H1 (cell line): ENCODE measurements at regions not wholly inside any gene's neighbourhood (a gene's known extent, or its start where the extent isn't known, plus 50 kb on each side); places are given as distances from the start of the nearest gene placed in this dataset.

Experiments
- CTCF ChIA-PET: fragments of 300-600 bp; sonication (Branson Sonifier 250); formaldehyde crosslinking; loops from one replicate; lab custom pipeline; 2021; ENCODE audit not compliant: partially characterized antibody; lab: Charles Lee
- POLR2A ChIA-PET: fragments of 300-600 bp; sonication (Branson Sonifier 250); formaldehyde crosslinking; loops from one replicate; lab custom pipeline; 2021; ENCODE audit warnings: inconsistent platforms; ENCODE audit not compliant: partially characterized antibody; lab: Charles Lee
- DNase-seq, 2 experiments: peaks; one replicate each; pipeline versions ENCODE4 v3.0.0 to v3.0.0-alpha.2; 2010 to 2022; ENCODE audit warnings: low spot score in 2 of 2, low read depth in 1 of 2, mixed read lengths in 1 of 2
- FAIRE-seq: peaks from 2 replicates; lab custom pipeline; 2011; peaks lifted over from hg19 to GRCh38; lab: Jason Lieb, UNC
- H2AFZ ChIP-seq: 2 replicates; pipeline ENCODE4 v1.8.1; 2012; ENCODE audit warnings: low read length, inconsistent platforms
- H2AK5ac ChIP-seq: 2 replicates; pipeline ENCODE4 v1.6.1; 2013; ENCODE audit warnings: low read depth, low read length
- H2BK120ac ChIP-seq: replicated peaks from 2 replicates; pipeline ENCODE3; 2013; ENCODE audit warnings: low read depth, low read length, inconsistent platforms
- H2BK12ac ChIP-seq: 2 replicates; pipeline ENCODE4 v1.6.1; 2013; ENCODE audit warnings: low read depth, low read length
- H2BK15ac ChIP-seq: 2 replicates; pipeline ENCODE4 v1.6.1; 2013; ENCODE audit warnings: low read length
- H2BK20ac ChIP-seq: 2 replicates; pipeline ENCODE4 v1.6.1; 2013; ENCODE audit warnings: low read length
- H2BK5ac ChIP-seq: 2 replicates; pipeline ENCODE4 v1.6.1; 2013; ENCODE audit warnings: low read depth, low read length
- H3K14ac ChIP-seq: 2 replicates; pipeline ENCODE4 v1.6.1; 2013; ENCODE audit warnings: inconsistent platforms; ENCODE audit not compliant: insufficient read length
- H3K18ac ChIP-seq: 2 replicates; pipeline ENCODE4 v1.6.1; 2013; ENCODE audit warnings: low read length; ENCODE audit errors: extremely low read depth
- H3K23ac ChIP-seq: 2 replicates; pipeline ENCODE4 v1.6.1; 2013; ENCODE audit warnings: inconsistent platforms; ENCODE audit not compliant: insufficient read length
- H3K23me2 ChIP-seq: 2 replicates; pipeline ENCODE4 v1.6.1; 2013; ENCODE audit warnings: low read depth, low read length
- H3K27ac ChIP-seq: 2 replicates; pipeline ENCODE4 v1.6.1; 2011; ENCODE audit warnings: low read depth, low read length, inconsistent platforms
- H3K27me3 ChIP-seq, 4 experiments: replicated peaks in 1 of 4; 1 replicate in 1 of 4; 2 replicates in 3 of 4; pipeline versions ENCODE4 v1.6.1 to v1.8.1; 2011 to 2013; ENCODE audit warnings: low read length in 3 of 4, mild to moderate bottlenecking in 3 of 4, inconsistent platforms in 2 of 4, mixed read lengths in 2 of 4, moderate library complexity in 1 of 4; ENCODE audit not compliant: control insufficient read depth in 3 of 4, insufficient read depth in 3 of 4; ENCODE audit errors: extremely low read depth in 1 of 4
- H3K36me3 ChIP-seq, 4 experiments: 2 replicates each; pipeline versions ENCODE4 v1.6.1 to v1.8.1; 2011 to 2013; ENCODE audit warnings: mild to moderate bottlenecking in 4 of 4, low read length in 3 of 4, moderate library complexity in 2 of 4, control low read depth in 1 of 4, inconsistent platforms in 1 of 4; ENCODE audit not compliant: insufficient read depth in 4 of 4, control insufficient read depth in 2 of 4
- H3K4ac ChIP-seq: replicated peaks from 2 replicates; pipeline ENCODE3; 2013; ENCODE audit warnings: low read length, low read depth, mixed read lengths, inconsistent platforms; ENCODE audit not compliant: insufficient read length
- H3K4me1 ChIP-seq, 4 experiments: replicated peaks in 1 of 4; 1 replicate in 1 of 4; 2 replicates in 3 of 4; pipeline versions ENCODE4 v1.6.1 to v1.8.1; 2011 to 2013; ENCODE audit warnings: low read length in 3 of 4, inconsistent platforms in 2 of 4, mixed read lengths in 1 of 4; ENCODE audit not compliant: insufficient read depth in 4 of 4, control insufficient read depth in 3 of 4
- H3K4me2 ChIP-seq, 2 experiments: 2 replicates each; pipeline versions ENCODE4 v1.6.1 to v1.8.1; 2011 to 2013; ENCODE audit warnings: low read depth in 2 of 2, low read length in 2 of 2, control low read depth in 1 of 2, inconsistent platforms in 1 of 2, mild to moderate bottlenecking in 1 of 2; ENCODE audit not compliant: insufficient read depth in 1 of 2
- H3K4me3 ChIP-seq, 4 experiments: fragments of 200-600, 300-600 bp in 1 of 4; sonication (generic), shearing (Covaris generic), sonication (Bioruptor Twin) in 1 of 4; 2 replicates each; pipeline versions ENCODE4 v1.5.1 to v1.8.1; 2011 to 2016; ENCODE audit warnings: low read length in 4 of 4, low read depth in 3 of 4, control low read depth in 2 of 4, inconsistent platforms in 2 of 4, mild to moderate bottlenecking in 2 of 4, mixed read lengths in 1 of 4, moderate library complexity in 1 of 4; ENCODE audit not compliant: insufficient read depth in 2 of 4; ENCODE audit errors: extremely low read depth in 1 of 4
- H3K56ac ChIP-seq: replicated peaks from 2 replicates; pipeline ENCODE3; 2013; ENCODE audit warnings: low read depth, mild to moderate bottlenecking, mixed read lengths, low read length, inconsistent platforms; ENCODE audit not compliant: insufficient read length
- H3K79me1 ChIP-seq: 2 replicates; pipeline ENCODE4 v1.6.1; 2013; ENCODE audit warnings: low read depth, low read length, control low read depth
- H3K79me2 ChIP-seq, 2 experiments: 2 replicates each; pipeline versions ENCODE4 v1.6.1 to v1.8.1; 2012 to 2013; ENCODE audit warnings: low read length in 2 of 2, mild to moderate bottlenecking in 2 of 2, inconsistent platforms in 1 of 2; ENCODE audit not compliant: insufficient read depth in 2 of 2, control insufficient read depth in 1 of 2
- H3K9ac ChIP-seq, 4 experiments: replicated peaks in 1 of 4; 1 replicate in 1 of 4; 2 replicates in 3 of 4; pipeline versions ENCODE4 v1.6.1 to v1.8.1; 2011 to 2013; ENCODE audit warnings: low read depth in 3 of 4, low read length in 3 of 4, control low read depth in 2 of 4, mild to moderate bottlenecking in 2 of 4, moderate library complexity in 2 of 4, inconsistent platforms in 1 of 4; ENCODE audit errors: extremely low read depth in 1 of 4
- H3K9me3 ChIP-seq, 2 experiments: 2 replicates each; pipeline versions ENCODE4 v1.6.1 to v1.8.1; 2012 to 2013; ENCODE audit warnings: mild to moderate bottlenecking in 2 of 2, moderate library complexity in 2 of 2, control low read depth in 1 of 2, inconsistent platforms in 1 of 2, low read depth in 1 of 2, low read length in 1 of 2, mixed read lengths in 1 of 2; ENCODE audit not compliant: insufficient read depth in 2 of 2
- H4K20me1 ChIP-seq, 2 experiments: replicated peaks in 1 of 2; 2 replicates each; pipeline versions ENCODE3 to v1.8.1; 2011 to 2013; ENCODE audit warnings: inconsistent platforms in 2 of 2, low read length in 2 of 2, mild to moderate bottlenecking in 1 of 2; ENCODE audit not compliant: insufficient read depth in 2 of 2, control insufficient read depth in 1 of 2
- H4K5ac ChIP-seq: 2 replicates; pipeline ENCODE4 v1.6.1; 2013; ENCODE audit warnings: low read length, low read depth, mixed read lengths, inconsistent platforms; ENCODE audit not compliant: insufficient read length
- H4K8ac ChIP-seq: 2 replicates; pipeline ENCODE4 v1.8.0; 2013; ENCODE audit warnings: mild to moderate bottlenecking, moderate library complexity, low read length, inconsistent platforms; ENCODE audit not compliant: insufficient read depth; ENCODE audit errors: extremely low read depth
- H4K91ac ChIP-seq: replicated peaks from 2 replicates; pipeline ENCODE3; 2013; ENCODE audit warnings: low read length, mixed read lengths, inconsistent platforms; ENCODE audit not compliant: insufficient read length
- CREB1 ChIP-seq: IDR thresholded peaks from 2 replicates; pipeline ENCODE4 v1.6.1; 2012; ENCODE audit warnings: inconsistent platforms
- CTBP2 ChIP-seq: IDR thresholded peaks from 2 replicates; pipeline ENCODE4 v1.7.0; 2011; ENCODE audit warnings: borderline replicate concordance, mild to moderate bottlenecking, moderate library complexity, mixed read lengths, low read length; ENCODE audit not compliant: insufficient read depth, insufficient read length
- KDM1A ChIP-seq: fragments of 200-600, 300-600 bp; sonication (generic); IDR thresholded peaks from 2 replicates; pipeline ENCODE4 v1.7.1; 2016; ENCODE audit warnings: mild to moderate bottlenecking, low read length, borderline replicate concordance
- MAFK ChIP-seq: IDR thresholded peaks from 2 replicates; pipeline ENCODE4 v1.6.1; 2012; ENCODE audit warnings: low read depth, mild to moderate bottlenecking, improper control_type of control experiment, low read length
- WGBS, 2 experiments: shearing (Covaris generic) in 1 of 2; methylation state at CpG; one replicate each; pipeline versions ENCODE4 v1.1.6 to v1.1.7; 2013 to 2015; ENCODE audit warnings: low lambda C conversion rate in 2 of 2, mixed read lengths in 2 of 2, inconsistent platforms in 1 of 2, low coverage in 1 of 2, missing lambda C conversion rate in 1 of 2; ENCODE audit not compliant: insufficient replicate concordance in 2 of 2, insufficient coverage in 1 of 2, insufficient read length in 1 of 2; ENCODE audit errors: extremely low coverage in 1 of 2, missing lambda C conversion rate in 1 of 2; 5-methylcytosine and 5-hydroxymethylcytosine counted together
- TF ChIP-seq, protein P1 (sequence below): IDR thresholded peaks from 2 replicates; pipeline ENCODE4 v1.6.1; 2012; ENCODE audit warnings: inconsistent platforms
- TF ChIP-seq, protein P2 (sequence below): IDR thresholded peaks from 2 replicates; pipeline ENCODE4 v1.6.1; 2012; ENCODE audit warnings: inconsistent platforms

- Histone ChIP-seq H3K36me3 (no peaks in the 10 kb centered on the region), H2BK5ac (no peak overlapping the region), H3K56ac (no peak overlapping the region), H3K79me2 (no peaks in the 10 kb centered on the region), H4K5ac (no peak overlapping the region), H4K20me1 (no peaks in the 10 kb centered on the region)
- TF ChIP-seq KDM1A (no peak), CREB1 (no peak), CTBP2 (no peak), MAFK (no peak)
- TF ChIP-seq, protein P1, sequence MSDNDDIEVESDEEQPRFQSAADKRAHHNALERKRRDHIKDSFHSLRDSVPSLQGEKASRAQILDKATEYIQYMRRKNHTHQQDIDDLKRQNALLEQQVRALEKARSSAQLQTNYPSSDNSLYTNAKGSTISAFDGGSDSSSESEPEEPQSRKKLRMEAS: no peak
- TF ChIP-seq, protein P2, sequence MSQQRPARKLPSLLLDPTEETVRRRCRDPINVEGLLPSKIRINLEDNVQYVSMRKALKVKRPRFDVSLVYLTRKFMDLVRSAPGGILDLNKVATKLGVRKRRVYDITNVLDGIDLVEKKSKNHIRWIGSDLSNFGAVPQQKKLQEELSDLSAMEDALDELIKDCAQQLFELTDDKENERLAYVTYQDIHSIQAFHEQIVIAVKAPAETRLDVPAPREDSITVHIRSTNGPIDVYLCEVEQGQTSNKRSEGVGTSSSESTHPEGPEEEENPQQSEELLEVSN: 0 out of 2 replicates have a peak, but pooled peaks have one; percentile 20
- TF ChIP-seq, all 59 proteins: peak for 1
- ChIA-PET CTCF (interaction anchor here (0.9 to 1.7 kb wide), 6 partner anchors 56 to 254 kb away, joined by 3 to 6 read pairs (median 3); no protein-coding TSS in a partner anchor), POLR2A (no interaction called here)
- no peak overlapping the region for H3K27ac ChIP-seq
- H2BK120ac ChIP-seq: no peak overlapping the region
- H4K91ac ChIP-seq: no peak overlapping the region
- FAIRE-seq (no peak), DNase-seq (no peak)
- H3K79me1 ChIP-seq: no peaks in the 10 kb centered on the region
- H3K9me3 ChIP-seq: no peaks in the 10 kb centered on the region
- H2BK15ac ChIP-seq: no peak overlapping the region
- H2AK5ac ChIP-seq: no peak overlapping the region
- no peak overlapping the region for H3K4ac ChIP-seq
- no peak overlapping the region for H3K23ac ChIP-seq
- no peak overlapping the region for H3K18ac ChIP-seq
- no peak overlapping the region for H3K4me2 ChIP-seq
- H2BK20ac ChIP-seq: no peak overlapping the region
- H2AFZ ChIP-seq: no peak overlapping the region
- no peak overlapping the region for H4K8ac ChIP-seq
- H3K4me1 ChIP-seq: peaks cover 0 to 2% (median 0%) of the 10 kb centered on the region in 4 experiments; a peak in 2 of 7 replicates
- H3K23me2 ChIP-seq: no peaks in the 10 kb centered on the region
- no peaks in the 10 kb centered on the region for H3K27me3 ChIP-seq
- no peak overlapping the region for H2BK12ac ChIP-seq
- 77% methylated on average over 10 of the region's 10 CpGs; no CpG with 5 or more reads in 1 of the 2 experiments for WGBS, 2 experiments
- H3K4me3 ChIP-seq: no peak overlapping the region
- no peak overlapping the region for H3K14ac ChIP-seq
- H3K9ac ChIP-seq: no peak overlapping the region
Observed at GRCh38 chr1:29853716-29854330, 617.5 kb downstream of the PTPRU start.
